Endodermal cell (in vitro differentiated cells): ENCODE measurements at regions not wholly inside any gene's neighbourhood (a gene's known extent, or its start where the extent isn't known, plus 50 kb on each side); places are given as distances from the start of the nearest gene placed in this dataset.
A peak's percentile ranks its signal among the peaks of the same experiment; 100 is the strongest.

Source experiments
- DNase-seq: peaks from one replicate; pipeline ENCODE4 v3.0.0-alpha.2; 2017
- H3K27ac ChIP-seq: 2 replicates; pipeline ENCODE4 v1.5.1; 2013; ENCODE audit warnings: mild to moderate bottlenecking, low read depth, low read length, moderate library complexity
- H3K27me3 ChIP-seq: 2 replicates; pipeline ENCODE4 v1.6.1; 2013; ENCODE audit warnings: mild to moderate bottlenecking, low read length, moderate library complexity; ENCODE audit not compliant: insufficient read depth, control insufficient read depth, poor library complexity, severe bottlenecking
- H3K36me3 ChIP-seq: 2 replicates; pipeline ENCODE4 v1.7.0; 2013; ENCODE audit warnings: mild to moderate bottlenecking, low read length, moderate library complexity; ENCODE audit not compliant: control insufficient read depth, insufficient read depth
- H3K4me1 ChIP-seq: one replicate; pipeline ENCODE4 v1.7.0; 2013; ENCODE audit warnings: low read length; ENCODE audit not compliant: control insufficient read depth, insufficient read depth
- H3K4me3 ChIP-seq: 2 replicates; pipeline ENCODE4 v1.5.1; 2013; ENCODE audit warnings: mild to moderate bottlenecking, low read length, moderate library complexity
- H3K9ac ChIP-seq: 2 replicates; pipeline ENCODE4 v1.6.1; 2013; ENCODE audit warnings: mild to moderate bottlenecking, low read length, moderate library complexity; ENCODE audit not compliant: poor library complexity, severe bottlenecking; ENCODE audit errors: extremely low read depth
- H3K9me3 ChIP-seq: 2 replicates; pipeline ENCODE4 v1.6.1; 2013; ENCODE audit warnings: mild to moderate bottlenecking, low read length, moderate library complexity; ENCODE audit not compliant: control insufficient read depth
- H3K27ac Mint-ChIP-seq: 2 replicates; pipeline ENCODE4 v1.8.0; 2020; ENCODE audit warnings: mixed read lengths
- H3K27me3 Mint-ChIP-seq: 2 replicates; pipeline ENCODE4 v1.8.0; 2021; ENCODE audit warnings: mild to moderate bottlenecking, mixed read lengths; ENCODE audit not compliant: insufficient read depth
- H3K36me3 Mint-ChIP-seq: 2 replicates; pipeline ENCODE4 v1.8.0; 2020; ENCODE audit warnings: low read depth, mixed read lengths
- H3K4me1 Mint-ChIP-seq: 2 replicates; pipeline ENCODE4 v1.8.0; 2020; ENCODE audit warnings: mixed read lengths
- H3K4me3 Mint-ChIP-seq: 2 replicates; pipeline ENCODE4 v1.8.0; 2020; ENCODE audit warnings: mild to moderate bottlenecking, moderate library complexity, mixed read lengths
- H3K9me3 Mint-ChIP-seq: 2 replicates; pipeline ENCODE4 v1.8.0; 2020; ENCODE audit warnings: mild to moderate bottlenecking, mixed read lengths
- WGBS, 2 experiments: methylation state at CpG; one replicate each; pipeline versions ENCODE4 v1.1.5 to v1.1.7; 2013; ENCODE audit warnings: missing lambda C conversion rate in 2 of 2, mixed read lengths in 1 of 2; ENCODE audit not compliant: insufficient coverage in 1 of 2, insufficient read length in 1 of 2; 5-methylcytosine and 5-hydroxymethylcytosine counted together
- TF ChIP-seq, protein P1 (sequence below): fragments of 200-600 bp; sonication (generic); conservative IDR thresholded peaks from 2 replicates; pipeline ENCODE4 v1.5.0; 2021; ENCODE audit warnings: antibody characterized with exemption, mild to moderate bottlenecking

DNA sequence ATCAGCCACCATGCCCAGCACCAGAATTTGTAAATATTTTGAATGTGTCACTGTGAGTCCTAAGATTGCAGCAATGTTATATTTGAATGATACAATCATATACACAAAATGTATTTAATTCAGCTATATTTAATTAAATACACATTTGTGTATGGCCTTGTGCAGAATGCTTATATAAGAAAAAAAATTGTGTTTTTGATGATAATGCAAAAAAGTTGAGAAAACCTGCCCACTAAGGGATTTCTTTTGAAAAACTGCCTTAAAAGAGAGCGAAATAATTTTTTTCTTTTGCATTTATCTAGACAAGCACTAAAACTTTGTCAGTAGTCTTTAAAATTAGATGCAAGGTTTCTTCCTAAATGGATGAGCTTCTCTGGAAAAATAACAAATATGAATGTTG, 68.1 kb upstream of the OTUD4 start:
- Mint-ChIP-seq H3K36me3 (no peaks in the 10 kb centered on the region), H3K27me3 (no peaks in the 10 kb centered on the region), H3K4me1 (no peaks in the 10 kb centered on the region), H3K9me3 (no peaks in the 10 kb centered on the region), H3K27ac (no peak overlapping the region), H3K4me3 (no peak overlapping the region)
- 93 to 100% methylated on average over 1 of the region's 1 CpG for WGBS, 2 experiments
- Histone ChIP-seq H3K27ac (no peak overlapping the region), H3K9me3 (no peaks in the 10 kb centered on the region), H3K36me3 (no peaks in the 10 kb centered on the region), H3K4me1 (no peaks in the 10 kb centered on the region), H3K27me3 (no peaks in the 10 kb centered on the region), H3K9ac (no peak overlapping the region), H3K4me3 (no peak overlapping the region)
- TF ChIP-seq, protein P1, sequence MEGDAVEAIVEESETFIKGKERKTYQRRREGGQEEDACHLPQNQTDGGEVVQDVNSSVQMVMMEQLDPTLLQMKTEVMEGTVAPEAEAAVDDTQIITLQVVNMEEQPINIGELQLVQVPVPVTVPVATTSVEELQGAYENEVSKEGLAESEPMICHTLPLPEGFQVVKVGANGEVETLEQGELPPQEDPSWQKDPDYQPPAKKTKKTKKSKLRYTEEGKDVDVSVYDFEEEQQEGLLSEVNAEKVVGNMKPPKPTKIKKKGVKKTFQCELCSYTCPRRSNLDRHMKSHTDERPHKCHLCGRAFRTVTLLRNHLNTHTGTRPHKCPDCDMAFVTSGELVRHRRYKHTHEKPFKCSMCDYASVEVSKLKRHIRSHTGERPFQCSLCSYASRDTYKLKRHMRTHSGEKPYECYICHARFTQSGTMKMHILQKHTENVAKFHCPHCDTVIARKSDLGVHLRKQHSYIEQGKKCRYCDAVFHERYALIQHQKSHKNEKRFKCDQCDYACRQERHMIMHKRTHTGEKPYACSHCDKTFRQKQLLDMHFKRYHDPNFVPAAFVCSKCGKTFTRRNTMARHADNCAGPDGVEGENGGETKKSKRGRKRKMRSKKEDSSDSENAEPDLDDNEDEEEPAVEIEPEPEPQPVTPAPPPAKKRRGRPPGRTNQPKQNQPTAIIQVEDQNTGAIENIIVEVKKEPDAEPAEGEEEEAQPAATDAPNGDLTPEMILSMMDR, result no peak
- DNase-seq, result no peak

DNA sequence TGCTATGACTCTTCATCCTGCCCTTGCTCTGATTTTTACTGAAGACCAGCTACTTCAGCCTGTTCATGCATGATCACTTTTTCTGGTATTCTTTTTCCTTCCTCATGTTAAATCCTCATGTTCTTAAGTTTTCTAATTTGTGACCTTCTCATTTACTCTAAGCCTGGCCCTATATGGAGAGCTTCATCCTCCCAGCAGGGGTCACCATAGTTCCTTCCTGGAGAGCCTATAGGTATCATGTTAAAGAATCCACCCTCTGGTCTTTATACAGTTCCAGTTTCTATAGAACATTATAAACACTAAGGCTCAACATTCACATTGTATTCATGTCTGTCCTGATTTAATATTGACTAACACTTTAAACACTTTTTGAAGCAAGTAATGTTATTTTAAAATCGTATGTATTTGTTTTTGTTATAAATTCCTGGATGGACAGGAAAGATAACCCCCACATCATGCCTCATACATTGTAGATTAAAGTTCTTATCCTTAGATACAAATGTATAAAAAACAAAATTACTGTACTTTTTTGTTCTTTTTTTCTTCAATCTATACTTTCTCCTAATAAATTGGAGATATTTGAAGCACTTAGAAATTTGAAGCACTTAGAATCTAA, 53.8 kb upstream of the OTUD4 start:
- TF ChIP-seq, protein P1, result peak; percentile 89
- WGBS, 2 experiments, result no CpG with 5 or more reads among the region's 1 CpG
- no peaks in the 10 kb centered on the region for H3K27me3 Mint-ChIP-seq

DNA sequence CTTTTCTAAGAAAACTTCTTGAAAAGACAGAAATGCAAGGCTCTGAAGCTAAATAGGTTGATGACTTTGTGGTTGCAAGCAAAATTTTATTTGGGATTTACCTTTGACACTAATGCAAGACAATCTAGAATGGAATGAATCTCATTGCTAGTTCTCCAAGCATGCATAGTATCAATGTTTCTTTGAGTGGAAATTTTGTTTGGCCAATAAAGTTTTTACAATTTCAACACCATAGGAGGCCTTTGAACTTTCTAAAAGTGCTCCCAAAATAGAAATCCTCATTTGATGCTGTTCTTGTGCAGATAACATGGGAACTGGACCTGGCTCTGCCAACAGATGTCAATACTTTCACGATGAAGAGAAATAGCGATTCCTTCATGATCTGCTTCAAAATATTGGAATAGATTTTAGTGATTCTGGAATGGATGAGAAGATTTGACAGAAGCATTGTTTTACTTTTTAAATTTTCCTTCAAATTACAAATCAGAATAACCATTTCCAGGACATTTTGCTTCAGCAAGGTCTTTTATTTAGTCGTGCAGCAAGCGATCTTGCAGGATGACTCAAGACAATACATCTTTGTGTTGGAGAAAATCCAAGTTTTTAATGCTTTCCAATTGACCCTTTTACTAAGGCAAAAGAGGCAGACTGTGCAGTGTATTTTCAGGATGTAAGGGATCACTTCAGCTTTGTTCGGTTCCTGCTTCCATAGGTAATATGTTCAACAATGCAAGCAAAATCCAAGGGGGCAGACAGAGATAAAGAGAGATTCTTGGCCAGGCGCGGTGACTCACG, 51.7 kb upstream of the OTUD4 start:
- H3K4me3 ChIP-seq, result no peak overlapping the region
- H3K4me1 Mint-ChIP-seq, result no peaks in the 10 kb centered on the region
- TF ChIP-seq, protein P1, result no peak
- WGBS, 2 experiments, result 97 to 100% methylated on average over 7 to 8 of the region's 8 CpGs
- H3K4me1 ChIP-seq, result no peaks in the 10 kb centered on the region
- H3K4me3 Mint-ChIP-seq, result no peak overlapping the region
- H3K9ac ChIP-seq, result no peak overlapping the region
- no peak for DNase-seq
- H3K27ac ChIP-seq, result no peak overlapping the region
- no peak overlapping the region for H3K27ac Mint-ChIP-seq
- H3K9me3 Mint-ChIP-seq, result no peaks in the 10 kb centered on the region
- H3K36me3 Mint-ChIP-seq, result no peaks in the 10 kb centered on the region
- H3K27me3 Mint-ChIP-seq, result no peaks in the 10 kb centered on the region
- no peaks in the 10 kb centered on the region for H3K27me3 ChIP-seq
- H3K36me3 ChIP-seq, result no peaks in the 10 kb centered on the region
- H3K9me3 ChIP-seq, result no peaks in the 10 kb centered on the region

More for the DNA sequence above, 53.8 kb upstream of the OTUD4 start:
- no peaks in the 10 kb centered on the region for H3K9me3 ChIP-seq
- H3K9ac ChIP-seq, result no peak overlapping the region
- no peaks in the 10 kb centered on the region for H3K27me3 ChIP-seq
- H3K36me3 ChIP-seq, result no peaks in the 10 kb centered on the region
- Mint-ChIP-seq H3K4me3 (no peak overlapping the region), H3K36me3 (no peaks in the 10 kb centered on the region), H3K27ac (no peak overlapping the region), H3K4me1 (no peaks in the 10 kb centered on the region), H3K9me3 (peaks cover 8% of the 10 kb centered on the region)
- H3K27ac ChIP-seq, result no peak overlapping the region
- no peaks in the 10 kb centered on the region for H3K4me1 ChIP-seq
- peak; percentile 83 for DNase-seq
- H3K4me3 ChIP-seq, result no peak overlapping the region
